NCI-H1417 (cell line): ENCODE measurements at regions not wholly inside any gene's neighbourhood (a gene's known extent, or its start where the extent isn't known, plus 50 kb on each side); places are given as distances from the start of the nearest gene placed in this dataset.

Experiments used
- DNase-seq, 3 experiments: peaks; one replicate each; lab custom pipeline; 2025; lab: John Stamatoyannopoulos, UW

GRCh38 chr16:64459402-64459801 lies 662.5 kb downstream of the CDH11 start:
- no peak for DNase-seq

GRCh38 chr16:64455275-64455674 lies 666.6 kb downstream of the CDH11 start:
- DNase-seq = peak in 1 of 3 experiments; percentile 34

- DNase-seq = no peak
These were observed 668.2 kb downstream of the CDH11 start for GRCh38 chr16:64453646-64454045.

- DNase-seq = no peak
These were observed 669.4 kb downstream of the CDH11 start for GRCh38 chr16:64452446-64452845.

GRCh38 chr16:64450177-64450576 lies 671.7 kb downstream of the CDH11 start:
- no peak for DNase-seq

- no peak for DNase-seq
These were observed 672.4 kb downstream of the CDH11 start for GRCh38 chr16:64449506-64449905.

- peak in 2 of 3 experiments; percentile 27 to 75 for DNase-seq
These were observed 676.2 kb downstream of the CDH11 start for GRCh38 chr16:64445649-64446048.

- DNase-seq = peak in 2 of 3 experiments; percentile 39 to 74
These were observed 676.6 kb downstream of the CDH11 start for GRCh38 chr16:64445245-64445644.

- no peak for DNase-seq
These were observed 681.4 kb downstream of the CDH11 start for GRCh38 chr16:64440421-64440831.

GRCh38 chr16:64440005-64440404 lies 681.9 kb downstream of the CDH11 start:
- peak in 1 of 3 experiments; percentile 24 for DNase-seq

GRCh38 chr16:64437706-64438324 lies 684.0 kb downstream of the CDH11 start:
- DNase-seq = peak; percentile 32 to 66 (median 38)

- peak in 1 of 3 experiments; percentile 78 for DNase-seq
These were observed 687.3 kb downstream of the CDH11 start for GRCh38 chr16:64434526-64435069.

GRCh38 chr16:64428463-64429113 lies 693.3 kb downstream of the CDH11 start:
- no peak for DNase-seq

GRCh38 chr16:64426131-64426666 lies 695.7 kb downstream of the CDH11 start:
- no peak for DNase-seq

- no peak for DNase-seq
These were observed 696.5 kb downstream of the CDH11 start for GRCh38 chr16:64425381-64425780.

- DNase-seq = no peak
These were observed 699.6 kb downstream of the CDH11 start for GRCh38 chr16:64422259-64422658.

- DNase-seq = no peak
These were observed 700.3 kb downstream of the CDH11 start for GRCh38 chr16:64421515-64421914.

- no peak for DNase-seq
These were observed 702.0 kb downstream of the CDH11 start for GRCh38 chr16:64419832-64420231.

GRCh38 chr16:64417711-64418227 lies 704.1 kb downstream of the CDH11 start:
- DNase-seq = peak in 1 of 3 experiments; percentile 27

GRCh38 chr16:64416216-64417005 lies 705.5 kb downstream of the CDH11 start:
- DNase-seq = peak in 1 of 3 experiments; percentile 48

- no peak for DNase-seq
These were observed 709.1 kb downstream of the CDH11 start for GRCh38 chr16:64412578-64413280.
